ENCODE measurements at regions not wholly inside any gene's neighbourhood (a gene's known extent, or its start where the extent isn't known, plus 50 kb on each side); places are given as distances from the start of the nearest gene placed in this dataset.
"Not testable (repeated sequence)": the region's sequence is repeated elsewhere in the genome, so short reads cannot be mapped to it uniquely, and the experiment has no call there.

- peak; percentile 39 for DNase-seq (ENCODE audit: low spot score)
Observed at GRCh38 chr16:27639561-27640276, 89.8 kb downstream of the KATNIP start.

DNA sequence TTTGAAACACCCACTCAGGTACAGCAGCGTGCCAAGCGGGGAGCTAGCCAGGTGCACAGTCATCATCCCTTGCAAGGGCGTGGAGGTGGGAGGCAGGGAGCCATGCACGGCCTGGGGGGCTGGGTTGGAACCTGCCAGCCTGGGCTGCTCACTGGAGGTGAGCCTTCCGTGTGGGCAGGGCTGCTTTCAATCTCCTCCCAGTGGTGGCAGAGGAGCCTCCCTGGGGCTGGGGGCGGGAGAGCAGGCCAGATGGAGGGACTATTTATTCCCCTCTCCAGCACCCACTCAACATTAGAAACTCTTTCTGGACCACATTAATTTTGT is 90.3 kb downstream of the KATNIP start:
- DNase-seq (ENCODE audit: low spot score): no peak

DNA sequence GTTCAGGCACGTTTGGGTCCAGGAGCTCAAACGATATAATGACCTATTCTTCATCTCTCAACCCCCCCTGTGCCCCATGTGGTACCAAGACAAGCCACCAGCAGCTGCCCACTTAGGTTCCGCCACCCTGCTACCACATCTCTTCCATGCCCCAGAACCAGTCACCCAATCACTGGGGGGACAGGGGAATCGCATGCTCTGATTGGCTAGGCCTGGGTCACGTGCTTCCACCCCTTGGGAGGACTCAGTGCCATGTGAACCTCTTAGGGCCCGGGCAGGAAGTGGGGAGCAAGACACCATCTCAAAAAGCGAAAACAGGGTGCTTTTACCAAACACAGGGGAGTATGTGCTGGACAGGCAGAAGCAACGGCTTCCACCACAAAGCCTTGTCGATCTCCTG is 91.3 kb downstream of the KATNIP start:
- DNase-seq (ENCODE audit: low spot score): no peak

GRCh38 chr16:27641734-27642415 is 91.9 kb downstream of the KATNIP start:
- DNase-seq (ENCODE audit: low spot score): not testable (repeated sequence)

GRCh38 chr16:27642756-27643155 is 92.8 kb downstream of the KATNIP start:
- peak; percentile 11 for DNase-seq (ENCODE audit: low spot score)

GRCh38 chr16:27644165-27644564 is 94.2 kb downstream of the KATNIP start:
- no peak for DNase-seq (ENCODE audit: low spot score)

GRCh38 chr16:27645396-27645795 is 95.5 kb downstream of the KATNIP start:
- DNase-seq (ENCODE audit: low spot score): no peak

GRCh38 chr16:27646806-27647205 is 96.9 kb downstream of the KATNIP start:
- DNase-seq (ENCODE audit: low spot score): no peak

DNA sequence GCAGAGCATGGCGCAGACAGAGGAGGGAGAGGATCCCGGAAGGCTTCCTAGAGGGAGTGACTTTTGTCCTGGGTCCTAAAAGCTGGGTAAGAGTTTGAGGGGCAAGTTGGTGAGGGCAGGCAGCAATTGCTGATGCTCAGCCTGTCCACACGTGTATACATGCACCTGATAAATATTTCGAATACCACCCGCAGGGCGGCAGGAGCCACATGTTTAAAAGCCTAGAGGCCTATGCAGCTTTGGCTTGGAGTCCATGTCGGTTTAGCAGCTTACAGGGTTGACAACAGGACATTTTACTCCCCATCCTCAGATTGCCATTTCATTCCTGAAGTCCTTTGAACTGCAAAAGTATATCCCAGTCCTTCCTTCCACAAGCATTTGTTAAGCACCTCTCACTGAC is 99.1 kb downstream of the KATNIP start:
- DNase-seq (ENCODE audit: low spot score): no peak

DNA sequence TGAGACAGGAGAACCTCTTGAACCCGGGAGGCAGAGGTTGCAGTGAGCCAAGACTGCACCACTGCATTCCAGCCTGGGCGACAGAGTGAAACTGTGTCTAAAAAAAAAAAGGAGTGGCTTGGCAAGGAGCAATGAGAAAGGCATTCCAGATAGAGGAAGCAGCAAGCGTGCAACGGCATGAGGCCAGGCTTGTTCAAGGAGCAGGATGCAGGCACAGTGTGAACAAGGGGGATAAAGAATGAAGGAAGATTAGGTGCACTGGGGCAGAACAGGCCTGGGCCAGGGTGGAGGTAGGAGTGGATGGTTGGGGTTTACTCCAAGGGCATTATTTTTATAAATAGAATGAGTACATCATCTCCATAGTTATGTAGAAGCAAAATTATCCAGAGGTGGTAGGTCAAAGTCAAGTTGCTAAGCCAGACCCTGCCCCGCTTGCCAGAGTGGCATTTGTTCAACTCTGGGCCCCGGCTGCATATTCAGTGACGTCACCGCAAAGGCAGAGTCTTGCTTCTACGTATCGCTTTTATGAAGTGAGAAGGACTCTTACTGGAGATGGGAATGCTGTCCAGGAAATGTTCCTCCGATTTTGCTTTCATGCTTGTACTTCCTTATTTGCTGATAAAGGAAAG is 100.2 kb downstream of the KATNIP start:
- no peak for DNase-seq (ENCODE audit: low spot score)

DNA sequence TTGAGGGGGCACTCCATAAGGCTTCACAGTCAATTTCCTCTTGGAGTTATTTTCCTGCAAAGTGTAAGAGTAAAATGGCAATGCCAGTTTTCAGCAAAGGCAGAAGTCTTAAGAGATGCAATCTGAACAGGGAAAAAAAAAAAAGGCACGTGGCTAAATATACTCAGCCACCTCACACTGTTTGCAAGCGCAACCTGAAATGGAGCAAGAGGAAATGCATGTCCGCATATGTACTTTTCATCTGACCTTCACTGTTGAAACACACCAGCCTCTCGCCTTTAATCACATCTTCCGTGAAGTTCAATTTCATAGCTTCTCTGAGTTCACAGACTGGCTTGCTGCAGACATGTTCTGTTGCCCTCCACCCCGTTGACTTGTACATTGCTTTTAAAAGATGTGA is 101.4 kb downstream of the KATNIP start:
- no peak for DNase-seq (ENCODE audit: low spot score)

DNA sequence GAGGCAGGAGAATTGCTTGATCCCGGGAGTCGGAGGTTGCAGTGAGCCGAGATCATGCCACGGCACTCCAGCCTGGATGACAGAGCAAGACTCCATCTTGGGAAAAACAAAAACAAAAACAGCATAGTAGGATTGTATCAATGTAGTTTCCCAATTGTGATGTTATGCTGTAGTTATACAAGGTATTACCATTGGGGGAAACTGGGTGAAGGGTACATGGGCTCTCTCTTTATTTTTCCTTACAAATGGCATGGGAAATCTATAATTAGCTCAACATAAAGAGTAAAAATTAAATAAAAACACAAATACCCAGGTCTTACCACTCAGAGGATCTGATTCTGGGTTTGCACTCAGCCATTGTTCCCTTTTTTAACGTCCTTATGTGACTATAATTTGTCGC is 107.9 kb downstream of the KATNIP start:
- no peak for DNase-seq (ENCODE audit: low spot score)

DNA sequence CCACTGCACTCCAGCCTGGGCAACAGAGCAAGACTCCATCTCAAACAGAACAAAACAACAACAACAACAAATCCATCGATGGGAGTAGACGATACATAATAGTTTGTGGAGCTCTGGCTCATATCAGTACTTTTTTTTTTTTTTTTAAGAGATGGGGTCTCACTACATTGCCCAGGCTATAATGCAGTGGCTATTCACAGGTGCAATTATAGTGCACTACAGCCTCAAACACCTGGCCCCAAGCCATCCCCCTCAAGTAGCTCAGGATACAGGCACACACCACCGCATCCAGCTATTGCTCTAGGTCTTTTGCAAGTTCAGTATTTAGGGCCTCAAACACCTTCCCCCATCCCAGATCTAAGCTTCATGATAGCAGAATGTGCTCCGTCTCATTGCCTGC is 110.6 kb downstream of the KATNIP start:
- DNase-seq (ENCODE audit: low spot score): no peak

GRCh38 chr16:27663235-27663634 is 113.3 kb downstream of the KATNIP start:
- DNase-seq (ENCODE audit: low spot score): not testable (repeated sequence)

GRCh38 chr16:27665881-27666280 is 115.9 kb downstream of the KATNIP start:
- no peak for DNase-seq (ENCODE audit: low spot score)

DNA sequence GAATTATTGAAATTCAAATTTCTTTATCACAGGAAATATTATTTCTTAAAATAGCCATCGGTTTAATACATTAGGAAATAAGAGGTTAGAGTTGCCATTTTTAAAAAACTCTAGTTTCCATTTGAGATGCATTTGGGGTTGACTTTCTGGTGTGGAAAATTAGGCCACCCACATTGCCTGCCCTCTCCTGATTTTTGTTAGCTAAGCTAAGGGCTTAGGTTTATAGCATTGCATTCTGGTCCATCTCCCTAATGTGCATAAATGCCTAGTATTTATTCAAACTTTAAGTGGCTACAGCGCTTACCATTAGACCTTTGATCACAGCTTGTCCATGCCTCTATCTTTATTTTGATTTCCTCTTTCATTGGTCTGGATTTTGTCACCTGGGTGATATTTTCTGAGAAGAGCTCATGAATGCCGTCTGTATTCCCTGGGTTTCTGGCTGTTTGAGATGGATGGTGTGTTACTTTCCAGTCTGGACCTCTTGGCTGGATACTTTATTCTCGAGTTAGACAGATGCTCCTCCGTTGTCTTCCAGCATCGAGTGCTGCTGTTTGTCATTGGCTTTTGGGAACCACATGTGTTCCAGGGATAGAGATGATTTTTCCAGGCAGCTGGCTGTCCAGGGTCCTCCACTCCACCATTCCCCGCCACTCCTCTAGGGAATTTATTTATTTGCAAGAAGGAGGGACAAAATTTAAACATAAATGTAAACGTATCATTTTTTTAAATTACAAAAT is 120.3 kb downstream of the KATNIP start:
- DNase-seq (ENCODE audit: low spot score): no peak

DNA sequence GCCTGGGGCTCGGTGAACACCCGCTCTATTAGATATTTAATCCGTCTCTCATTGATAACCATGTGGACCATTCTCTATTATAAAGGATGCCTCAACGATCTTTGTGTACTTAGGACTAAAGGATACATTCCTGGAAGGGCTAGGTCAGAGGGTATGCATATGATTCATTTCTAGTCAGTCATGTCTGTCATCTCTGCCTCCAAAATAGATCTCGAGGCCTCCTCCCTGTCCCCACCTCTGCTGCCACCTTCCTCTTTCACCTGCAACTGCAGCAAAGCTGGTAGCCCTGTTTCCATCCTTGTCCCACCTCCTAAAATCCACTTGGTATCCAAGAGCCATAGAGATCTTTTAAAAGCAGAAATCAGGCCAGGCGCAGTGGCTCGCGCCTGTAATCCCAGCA is 121.5 kb downstream of the KATNIP start:
- DNase-seq (ENCODE audit: low spot score): peak; percentile 33

- no peak for DNase-seq (ENCODE audit: low spot score)
Observed at GRCh38 chr16:27676839-27677238, 126.9 kb downstream of the KATNIP start.

GRCh38 chr16:27677263-27677662 is 127.3 kb downstream of the KATNIP start:
- DNase-seq (ENCODE audit: low spot score): no peak

DNA sequence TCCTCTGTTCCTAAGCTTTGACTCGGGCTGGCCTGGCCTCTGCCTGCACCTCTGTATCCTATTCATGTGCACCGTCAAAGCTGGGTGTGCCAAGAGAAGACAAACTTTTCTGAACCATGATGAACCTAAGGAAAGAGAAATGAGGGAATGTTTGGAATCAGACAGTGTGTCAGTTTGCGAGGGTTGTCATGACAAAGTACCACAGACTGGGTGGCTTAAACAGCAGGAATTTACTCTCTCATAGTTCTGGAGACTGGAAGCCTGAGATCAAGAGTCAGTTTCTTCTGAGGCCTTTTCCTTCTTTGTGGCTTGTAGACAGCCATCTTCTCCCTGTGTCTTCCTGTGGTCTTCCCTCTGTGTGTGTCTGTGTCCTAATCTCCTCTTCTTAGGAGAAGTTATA is 129.0 kb downstream of the KATNIP start:
- no peak for DNase-seq (ENCODE audit: low spot score)

DNA sequence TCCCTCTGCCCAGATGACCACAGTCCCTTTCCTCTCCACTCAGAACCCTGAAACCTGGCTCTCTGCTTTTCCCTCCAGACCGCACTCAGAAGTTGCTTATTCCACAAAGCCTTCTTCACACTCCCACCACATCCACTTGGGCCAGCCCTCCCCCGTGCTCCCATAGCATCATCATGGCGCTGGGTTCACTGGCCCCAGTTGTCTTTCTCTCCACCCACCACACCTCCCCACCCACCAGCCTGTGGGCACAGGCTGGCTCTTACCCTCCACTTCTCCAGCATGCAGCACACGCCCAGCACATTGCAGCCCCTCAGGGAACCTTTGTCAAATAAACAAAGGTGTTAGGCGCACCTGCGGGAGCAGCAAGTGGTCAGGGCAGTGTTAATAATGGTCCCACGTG is 130.0 kb downstream of the KATNIP start:
- no peak for DNase-seq (ENCODE audit: low spot score)

GRCh38 chr16:27681681-27682080 is 131.7 kb downstream of the KATNIP start:
- no peak for DNase-seq (ENCODE audit: low spot score)

DNA sequence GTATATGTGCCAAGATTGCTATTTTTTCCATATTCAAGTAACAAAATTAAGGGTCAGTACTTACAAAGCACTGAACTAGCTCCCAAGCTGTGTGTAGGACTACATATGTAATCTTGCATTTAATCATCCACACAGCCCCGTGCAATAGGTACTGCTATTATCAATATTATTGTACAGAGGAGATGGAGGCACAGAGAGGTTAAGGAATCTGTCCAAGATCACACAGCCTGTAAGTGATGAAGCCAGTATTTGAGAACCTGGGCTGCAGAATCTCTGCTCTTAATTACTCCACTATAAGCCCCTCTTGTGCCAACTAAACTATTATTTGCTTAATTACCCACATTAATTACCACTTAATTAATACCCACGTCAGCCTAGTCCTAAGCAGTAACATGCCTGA is 134.1 kb downstream of the KATNIP start:
- DNase-seq (ENCODE audit: low spot score): no peak
